PC-9 (cell line): ENCODE measurements at regions not wholly inside any gene's neighbourhood (a gene's known extent, or its start where the extent isn't known, plus 50 kb on each side); places are given as distances from the start of the nearest gene placed in this dataset.

Source experiments
- BruUV-seq: library from RNA; stranded (reverse); fragments of 400-500 nt; replicated peaks from 2 replicates; lab custom pipeline; 2021; lab: Mats Ljungman, UMichigan
- CTCF ChIA-PET: fragments of 300-600 bp; sonication (Branson Sonifier 250); formaldehyde crosslinking; loops from one replicate; lab custom pipeline; 2022; ENCODE audit warnings: antibody characterized with exemption; lab: Charles Lee
- POLR2A ChIA-PET: fragments of 300-600 bp; sonication (Branson Sonifier 250); formaldehyde crosslinking; loops from one replicate; lab custom pipeline; 2022; ENCODE audit warnings: antibody characterized with exemption; ENCODE audit not compliant: unreplicated experiment; lab: Charles Lee
- DNase-seq, 2 experiments: peaks; one replicate each; pipeline versions ENCODE4 v3.0.0 to v3.0.0-alpha.2; 2015 to 2022; ENCODE audit warnings: mixed read lengths in 1 of 2
- H2AFZ ChIP-seq: fragments of 200-600 bp; sonication (generic); 2 replicates; pipeline ENCODE4 v1.8.1; 2017; ENCODE audit warnings: antibody characterized with exemption
- H3F3A ChIP-seq: fragments of 200-600 bp; sonication (generic); 2 replicates; pipeline ENCODE4 v1.8.1; 2017; ENCODE audit warnings: antibody characterized with exemption, mild to moderate bottlenecking, low read depth; ENCODE audit not compliant: insufficient read depth
- H3K27ac ChIP-seq: fragments of 200-600 bp; sonication (generic); 2 replicates; pipeline ENCODE4 v1.6.1; 2016; ENCODE audit warnings: mixed run types
- H3K27me3 ChIP-seq: fragments of 200-600 bp; sonication (generic); 2 replicates; pipeline ENCODE4 v1.6.1; 2016; ENCODE audit warnings: low read depth, mixed run types; ENCODE audit not compliant: insufficient read depth
- H3K36me3 ChIP-seq: fragments of 200-600 bp; sonication (generic); 2 replicates; pipeline ENCODE4 v1.6.1; 2016; ENCODE audit warnings: low read depth, mixed run types
- H3K4me1 ChIP-seq: fragments of 200-600 bp; sonication (generic); replicated peaks from 2 replicates; pipeline ENCODE4 v1.6.1; 2016; ENCODE audit warnings: mixed run types; ENCODE audit not compliant: insufficient read depth
- H3K4me2 ChIP-seq: fragments of 200-600 bp; sonication (generic); 2 replicates; pipeline ENCODE4 v1.6.1; 2017; ENCODE audit warnings: mixed run types
- H3K4me3 ChIP-seq: fragments of 200-600 bp; sonication (generic); 2 replicates; pipeline ENCODE4 v1.6.1; 2016; ENCODE audit warnings: mixed run types
- H3K79me2 ChIP-seq: fragments of 200-600 bp; sonication (generic); 2 replicates; pipeline ENCODE4 v1.6.1; 2017; ENCODE audit warnings: low read depth, mixed run types
- H3K9me2 ChIP-seq: fragments of 200-600 bp; sonication (generic); 2 replicates; pipeline ENCODE4 v1.8.1; 2017; ENCODE audit warnings: mild to moderate bottlenecking; ENCODE audit not compliant: insufficient read depth
- H3K9me3 ChIP-seq: fragments of 200-600 bp; sonication (generic); 2 replicates; pipeline ENCODE4 v1.8.1; 2016; ENCODE audit warnings: low read depth; ENCODE audit not compliant: insufficient read depth
- H4K20me1 ChIP-seq: fragments of 200-600 bp; sonication (generic); 2 replicates; pipeline ENCODE4 v1.8.1; 2017; ENCODE audit not compliant: insufficient read depth
- CTCF ChIP-seq: fragments of 200-600 bp; sonication (generic); conservative IDR thresholded peaks from 2 replicates; pipeline ENCODE4 v1.6.1; 2017; ENCODE audit warnings: mixed run types, antibody characterized with exemption, mild to moderate bottlenecking, moderate library complexity
- EZH2 ChIP-seq: fragments of 200-600 bp; sonication (generic); IDR thresholded peaks from 2 replicates; pipeline ENCODE4 v1.8.0; 2017; ENCODE audit warnings: antibody characterized with exemption, low read depth
- intact Hi-C: fragments of 100-400 bp; cut with micrococcal nuclease; formaldehyde crosslinking; loops from one replicate; pipeline ENCODE4 v1.10.0; 2022; ENCODE audit not compliant: unreplicated experiment

DNA sequence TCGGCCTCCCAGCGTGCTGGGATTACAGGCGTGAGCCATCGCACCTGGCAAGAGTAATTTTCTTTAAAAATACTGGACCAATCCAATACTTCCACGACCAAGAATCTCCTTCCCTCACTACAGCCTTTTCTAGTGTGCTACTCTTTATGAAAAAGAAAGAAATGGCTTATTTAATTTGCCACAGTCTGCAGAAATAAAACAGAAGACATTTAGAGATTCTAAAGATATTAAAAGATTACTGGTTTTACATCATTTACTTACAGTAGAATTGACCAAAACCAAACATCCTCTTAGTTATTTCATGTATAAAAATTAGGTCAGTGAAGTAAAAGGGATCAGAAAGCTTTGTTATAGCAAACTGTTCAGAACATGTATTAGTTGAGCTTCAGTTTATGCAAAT, 679.6 kb downstream of the MAT2B start:
- CTCF ChIA-PET, result no interaction called here
- no peak overlapping the region for H3K4me2 ChIP-seq
- no peak overlapping the region for H3K27ac ChIP-seq
- no peak overlapping the region for H2AFZ ChIP-seq
- H3K9me2 ChIP-seq, result no peaks in the 10 kb centered on the region
- no peaks in the 10 kb centered on the region for H4K20me1 ChIP-seq
- H3F3A ChIP-seq, result no peaks in the 10 kb centered on the region
- DNase-seq, result no peak
- POLR2A ChIA-PET, result no interaction called here
- TF ChIP-seq CTCF (no peak), EZH2 (no peak)
- no peaks in the 10 kb centered on the region for H3K79me2 ChIP-seq
- no TSS peak for BruUV-seq
- H3K4me1 ChIP-seq, result no peaks in the 10 kb centered on the region
- no peaks in the 10 kb centered on the region for H3K9me3 ChIP-seq
- intact Hi-C loops, result no loop called here
- no peaks in the 10 kb centered on the region for H3K36me3 ChIP-seq
- no peak overlapping the region for H3K4me3 ChIP-seq
- H3K27me3 ChIP-seq, result no peaks in the 10 kb centered on the region

GRCh38 chr5:164186550-164186949, 681.1 kb downstream of the MAT2B start:
- Histone ChIP-seq H3K27ac (no peak overlapping the region), H3K79me2 (no peaks in the 10 kb centered on the region), H3K4me2 (no peak overlapping the region), H3F3A (no peaks in the 10 kb centered on the region), H4K20me1 (no peaks in the 10 kb centered on the region), H3K9me3 (no peaks in the 10 kb centered on the region), H3K27me3 (no peaks in the 10 kb centered on the region), H3K4me3 (no peak overlapping the region), H2AFZ (no peak overlapping the region), H3K36me3 (no peaks in the 10 kb centered on the region), H3K4me1 (no peaks in the 10 kb centered on the region), H3K9me2 (no peaks in the 10 kb centered on the region)
- TF ChIP-seq EZH2 (no peak), CTCF (no peak)
- ChIA-PET CTCF (no interaction called here), POLR2A (no interaction called here)
- DNase-seq, result no peak
- intact Hi-C loops, result no loop called here
- BruUV-seq, result no TSS peak

GRCh38 chr5:164187785-164188184, 682.4 kb downstream of the MAT2B start:
- ChIA-PET CTCF (no interaction called here), POLR2A (no interaction called here)
- TF ChIP-seq CTCF, result no peak
- TF ChIP-seq EZH2, result no peak
- H2AFZ ChIP-seq, result no peak overlapping the region
- DNase-seq, result no peak
- BruUV-seq, result no TSS peak
- no peaks in the 10 kb centered on the region for H3K27me3 ChIP-seq
- intact Hi-C loops, result no loop called here
- H4K20me1 ChIP-seq, result no peaks in the 10 kb centered on the region
- no peaks in the 10 kb centered on the region for H3K36me3 ChIP-seq
- no peaks in the 10 kb centered on the region for H3K79me2 ChIP-seq
- H3K9me3 ChIP-seq, result no peaks in the 10 kb centered on the region
- no peaks in the 10 kb centered on the region for H3K9me2 ChIP-seq
- H3K4me3 ChIP-seq, result no peak overlapping the region
- no peaks in the 10 kb centered on the region for H3K4me1 ChIP-seq
- no peak overlapping the region for H3K27ac ChIP-seq
- H3F3A ChIP-seq, result no peaks in the 10 kb centered on the region
- no peak overlapping the region for H3K4me2 ChIP-seq
